Glutamatergic neuron (in vitro differentiated cells): ENCODE measurements at regions not wholly inside any gene's neighbourhood (a gene's known extent, or its start where the extent isn't known, plus 50 kb on each side); places are given as distances from the start of the nearest gene placed in this dataset.

Experiments used
- DNase-seq: peaks from one replicate; pipeline ENCODE4 v3.0.0; 2022
- H3K27ac Mint-ChIP-seq: one replicate; pipeline ENCODE4 v1.8.0; 2020; ENCODE audit warnings: mild to moderate bottlenecking, mixed read lengths, inconsistent platforms; ENCODE audit not compliant: unreplicated experiment
- H3K27me3 Mint-ChIP-seq: one replicate; pipeline ENCODE4 v1.8.0; 2020; ENCODE audit warnings: mild to moderate bottlenecking, moderate library complexity, mixed read lengths, inconsistent platforms; ENCODE audit not compliant: unreplicated experiment
- H3K36me3 Mint-ChIP-seq: one replicate; pipeline ENCODE4 v1.8.0; 2020; ENCODE audit warnings: mild to moderate bottlenecking, mixed read lengths, inconsistent platforms; ENCODE audit not compliant: unreplicated experiment
- H3K4me1 Mint-ChIP-seq: one replicate; pipeline ENCODE4 v1.8.0; 2020; ENCODE audit warnings: mild to moderate bottlenecking, low read depth, mixed read lengths, inconsistent platforms; ENCODE audit not compliant: unreplicated experiment
- H3K4me3 Mint-ChIP-seq: one replicate; pipeline ENCODE4 v1.8.0; 2020; ENCODE audit warnings: mild to moderate bottlenecking, mixed read lengths, inconsistent platforms; ENCODE audit not compliant: unreplicated experiment
- H3K9me3 Mint-ChIP-seq: one replicate; pipeline ENCODE4 v1.8.0; 2020; ENCODE audit warnings: mild to moderate bottlenecking, moderate library complexity, mixed read lengths, inconsistent platforms; ENCODE audit not compliant: unreplicated experiment
- CTCF ChIP-seq: fragments of 200-600 bp; sonication (generic); IDR thresholded peaks from one replicate; pipeline ENCODE4 v1.5.0; 2021; ENCODE audit not compliant: partially characterized antibody, unreplicated experiment

GRCh38 chr11:130611791-130612251, 163.4 kb downstream of the ADAMTS15 start:
- Mint-ChIP-seq H3K27ac (no peak overlapping the region), H3K9me3 (no peaks in the 10 kb centered on the region), H3K27me3 (no peaks in the 10 kb centered on the region), H3K4me3 (no peak overlapping the region), H3K36me3 (no peaks in the 10 kb centered on the region), H3K4me1 (peaks cover 3% of the 10 kb centered on the region)
- no peak for TF ChIP-seq CTCF
- DNase-seq, result no peak

DNA sequence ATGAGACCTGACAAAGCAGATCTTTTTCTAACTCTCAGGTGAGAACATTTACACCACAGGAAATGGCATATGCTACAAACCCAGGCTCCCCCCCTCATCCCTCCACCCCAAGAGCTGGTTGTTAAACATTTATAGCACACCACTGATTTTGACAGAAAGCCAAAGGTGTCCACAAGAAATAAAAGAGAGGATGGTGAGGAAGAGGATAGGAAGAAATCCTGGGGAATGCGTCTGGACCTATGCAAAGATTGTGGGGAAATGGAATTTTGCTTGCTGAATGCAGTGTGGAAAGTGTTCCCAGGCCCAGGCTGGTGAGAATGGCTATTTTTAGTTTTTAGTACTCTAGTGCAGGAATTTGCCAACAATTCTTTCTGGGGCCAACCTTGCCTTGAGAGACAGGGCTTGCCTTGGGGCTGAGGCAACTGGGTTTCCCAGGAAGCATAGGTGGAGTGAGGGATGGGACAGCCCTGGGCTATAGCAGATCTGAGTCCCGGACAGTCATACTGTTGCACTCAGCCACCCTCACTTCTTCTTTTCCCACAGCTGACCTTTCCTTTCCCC, 163.9 kb downstream of the ADAMTS15 start:
- no peaks in the 10 kb centered on the region for H3K9me3 Mint-ChIP-seq
- no peak overlapping the region for H3K4me3 Mint-ChIP-seq
- H3K36me3 Mint-ChIP-seq, result no peaks in the 10 kb centered on the region
- TF ChIP-seq CTCF, result no peak
- no peak overlapping the region for H3K27ac Mint-ChIP-seq
- no peak for DNase-seq
- no peaks in the 10 kb centered on the region for H3K27me3 Mint-ChIP-seq
- peaks cover 3% of the 10 kb centered on the region for H3K4me1 Mint-ChIP-seq

- TF ChIP-seq CTCF, result no peak
- Mint-ChIP-seq H3K4me1 (peaks cover 3% of the 10 kb centered on the region), H3K9me3 (no peaks in the 10 kb centered on the region), H3K36me3 (no peaks in the 10 kb centered on the region), H3K27ac (no peak overlapping the region), H3K4me3 (no peak overlapping the region), H3K27me3 (no peaks in the 10 kb centered on the region)
- DNase-seq, result no peak
Measured at GRCh38 chr11:130613396-130613795, 165.0 kb downstream of the ADAMTS15 start.

GRCh38 chr11:130614591-130614990, 166.1 kb downstream of the ADAMTS15 start:
- H3K9me3 Mint-ChIP-seq, result no peaks in the 10 kb centered on the region
- TF ChIP-seq CTCF, result no peak
- peaks cover 3% of the 10 kb centered on the region for H3K4me1 Mint-ChIP-seq
- DNase-seq, result no peak
- H3K27me3 Mint-ChIP-seq, result no peaks in the 10 kb centered on the region
- no peak overlapping the region for H3K4me3 Mint-ChIP-seq
- no peak overlapping the region for H3K27ac Mint-ChIP-seq
- no peaks in the 10 kb centered on the region for H3K36me3 Mint-ChIP-seq

DNA sequence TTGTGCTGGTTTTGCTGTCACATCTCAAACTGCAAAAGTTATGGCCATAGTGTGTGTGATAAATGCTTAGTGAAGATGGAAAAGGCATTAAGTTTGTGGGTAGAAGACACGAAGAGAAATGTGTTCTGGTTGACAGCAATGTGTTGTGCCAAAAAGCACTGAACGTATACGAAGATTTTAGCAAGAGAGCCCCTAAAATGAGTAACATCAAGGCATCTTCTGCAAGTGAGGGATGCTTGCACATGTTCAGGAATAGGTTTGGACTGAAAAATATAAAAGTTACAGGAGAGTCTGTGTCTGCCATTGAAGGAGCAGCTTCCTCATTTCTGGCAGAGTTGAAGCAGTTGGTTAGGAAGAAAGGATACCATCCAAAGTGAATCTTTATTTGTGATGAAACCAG, 167.1 kb downstream of the ADAMTS15 start:
- Mint-ChIP-seq H3K36me3 (no peaks in the 10 kb centered on the region), H3K27me3 (no peaks in the 10 kb centered on the region), H3K27ac (no peak overlapping the region), H3K4me3 (no peak overlapping the region), H3K9me3 (no peaks in the 10 kb centered on the region), H3K4me1 (no peaks in the 10 kb centered on the region)
- TF ChIP-seq CTCF, result no peak
- DNase-seq, result no peak
